ENCODE measurements at regions not wholly inside any gene's neighbourhood (a gene's known extent, or its start where the extent isn't known, plus 50 kb on each side); places are given as distances from the start of the nearest gene placed in this dataset.

DNA sequence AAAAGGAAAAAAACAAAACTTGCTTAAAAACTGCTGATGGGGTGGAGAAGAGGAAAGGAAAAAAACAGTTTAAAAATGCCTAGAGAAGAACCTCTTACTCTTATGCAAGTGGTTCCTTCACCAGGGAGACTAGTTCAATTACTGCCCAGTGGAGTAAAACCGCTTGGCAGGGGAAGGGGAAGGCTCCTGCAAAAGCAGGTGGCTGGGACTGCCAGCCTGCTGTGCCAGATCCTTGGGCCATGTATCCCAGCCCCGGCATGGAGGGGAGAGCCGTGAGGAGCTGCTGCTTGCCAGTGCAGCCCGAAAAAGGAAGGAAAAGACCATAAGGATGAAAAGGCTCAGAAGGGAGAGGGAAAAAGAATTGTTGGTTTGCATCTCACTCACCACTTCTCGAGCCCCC is 123.0 kb downstream of the FSCB start:
- no peaks in the 10 kb centered on the region for H3K4me1 Mint-ChIP-seq (ENCODE audit: low read depth, unreplicated experiment)
- POLR2A ChIA-PET, result no interaction called here

DNA sequence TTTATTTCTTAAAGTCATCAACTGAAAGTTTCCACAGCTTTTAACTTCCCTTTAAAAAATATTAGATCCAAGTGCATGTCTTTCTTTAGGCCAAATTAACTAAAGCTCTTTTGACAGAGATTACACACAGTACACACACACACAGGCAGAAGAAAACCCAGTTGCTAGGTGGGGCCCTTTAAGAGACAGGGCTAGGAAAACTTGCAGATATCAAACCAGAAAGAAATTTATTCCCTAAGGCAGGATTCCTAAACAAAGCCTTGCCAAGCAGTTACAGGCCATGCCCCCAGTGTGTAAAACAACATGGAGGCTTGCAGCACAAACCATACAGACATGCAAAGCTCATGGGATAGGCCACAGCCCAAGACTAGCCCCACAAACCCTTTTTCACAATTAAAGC is 123.4 kb downstream of the FSCB start:
- H3K4me3 ChIP-seq (ENCODE audit: low read depth, low read length), result no peak overlapping the region
- no peak for TF ChIP-seq CTCF (IDR thresholded peaks at IDR 0.05; ENCODE audit: insufficient read depth in 1 of 2, low read depth in 1 of 2, low read length in 1 of 2, severe bottlenecking in 1 of 2, unreplicated experiment in 1 of 2)
- H3K4me3 Mint-ChIP-seq (ENCODE audit: unreplicated experiment), result no peak overlapping the region
- H3K9me3 ChIP-seq, result no peaks in the 10 kb centered on the region
- H3K9me3 Mint-ChIP-seq (ENCODE audit: unreplicated experiment), result peaks cover 6% of the 10 kb centered on the region
- BruUV-seq (replicated peaks), result no TSS peak
- ChIA-PET CTCF (no interaction called here), POLR2A (no interaction called here)
- no peak overlapping the region for H3K27ac Mint-ChIP-seq (ENCODE audit: unreplicated experiment)
- no peaks in the 10 kb centered on the region for H3K36me3 Mint-ChIP-seq (ENCODE audit: insufficient read depth, unreplicated experiment)
- H3K4me1 Mint-ChIP-seq (ENCODE audit: low read depth, unreplicated experiment), result no peaks in the 10 kb centered on the region
- DNase-seq, result no peak
- no peaks in the 10 kb centered on the region for H3K4me1 ChIP-seq
- H3K36me3 ChIP-seq (ENCODE audit: control insufficient read depth, insufficient read depth, low read length), result no peaks in the 10 kb centered on the region
- intact Hi-C loops (cut with micrococcal nuclease; ENCODE audit: unreplicated experiment), result no loop called here
- H3K27me3 Mint-ChIP-seq (ENCODE audit: insufficient read depth, unreplicated experiment), result no peaks in the 10 kb centered on the region
- no peaks in the 10 kb centered on the region for H3K27me3 ChIP-seq (replicated peaks; ENCODE audit: control insufficient read depth, insufficient read depth, low read length)

More for the DNA sequence above, 123.0 kb downstream of the FSCB start:
- Histone ChIP-seq H3K36me3 (ENCODE audit: control insufficient read depth, insufficient read depth, low read length) (no peaks in the 10 kb centered on the region), H3K27me3 (replicated peaks; ENCODE audit: control insufficient read depth, insufficient read depth, low read length) (no peaks in the 10 kb centered on the region), H3K4me3 (ENCODE audit: low read depth, low read length) (no peak overlapping the region), H3K4me1 (no peaks in the 10 kb centered on the region), H3K9me3 (no peaks in the 10 kb centered on the region)
- no peak for TF ChIP-seq CTCF (IDR thresholded peaks at IDR 0.05; ENCODE audit: insufficient read depth in 1 of 2, low read depth in 1 of 2, low read length in 1 of 2, severe bottlenecking in 1 of 2, unreplicated experiment in 1 of 2)
- no peak for DNase-seq
- no peak overlapping the region for H3K27ac Mint-ChIP-seq (ENCODE audit: unreplicated experiment)
- intact Hi-C loops (cut with micrococcal nuclease; ENCODE audit: unreplicated experiment), result no loop called here
- H3K27me3 Mint-ChIP-seq (ENCODE audit: insufficient read depth, unreplicated experiment), result no peaks in the 10 kb centered on the region
- no peak overlapping the region for H3K4me3 Mint-ChIP-seq (ENCODE audit: unreplicated experiment)
- H3K9me3 Mint-ChIP-seq (ENCODE audit: unreplicated experiment), result peaks cover 6% of the 10 kb centered on the region
- no TSS peak for BruUV-seq (replicated peaks)
- CTCF ChIA-PET, result no interaction called here
- H3K36me3 Mint-ChIP-seq (ENCODE audit: insufficient read depth, unreplicated experiment), result no peaks in the 10 kb centered on the region

GRCh38 chr14:44379292-44379977 is 127.6 kb downstream of the FSCB start:
- DNase-seq, result no peak
- no peaks in the 10 kb centered on the region for H3K36me3 ChIP-seq (ENCODE audit: control insufficient read depth, insufficient read depth, low read length)
- no peak for TF ChIP-seq CTCF (IDR thresholded peaks at IDR 0.05; ENCODE audit: insufficient read depth in 1 of 2, low read depth in 1 of 2, low read length in 1 of 2, severe bottlenecking in 1 of 2, unreplicated experiment in 1 of 2)
- H3K9me3 Mint-ChIP-seq (ENCODE audit: unreplicated experiment), result peaks cover 24% of the 10 kb centered on the region
- H3K4me3 ChIP-seq (ENCODE audit: low read depth, low read length), result no peak overlapping the region
- H3K36me3 Mint-ChIP-seq (ENCODE audit: insufficient read depth, unreplicated experiment), result no peaks in the 10 kb centered on the region
- H3K9me3 ChIP-seq, result peaks cover 12% of the 10 kb centered on the region
- POLR2A ChIA-PET, result no interaction called here
- CTCF ChIA-PET, result no interaction called here
- H3K4me3 Mint-ChIP-seq (ENCODE audit: unreplicated experiment), result no peak overlapping the region
- no peak overlapping the region for H3K27ac Mint-ChIP-seq (ENCODE audit: unreplicated experiment)
- no TSS peak for BruUV-seq (replicated peaks)
- intact Hi-C loops (cut with micrococcal nuclease; ENCODE audit: unreplicated experiment), result no loop called here
- no peaks in the 10 kb centered on the region for H3K4me1 Mint-ChIP-seq (ENCODE audit: low read depth, unreplicated experiment)
- H3K4me1 ChIP-seq, result no peaks in the 10 kb centered on the region
- no peaks in the 10 kb centered on the region for H3K27me3 ChIP-seq (replicated peaks; ENCODE audit: control insufficient read depth, insufficient read depth, low read length)
- no peaks in the 10 kb centered on the region for H3K27me3 Mint-ChIP-seq (ENCODE audit: insufficient read depth, unreplicated experiment)

Data from Caco-2 (cell line).